ENCODE measurements at regions not wholly inside any gene's neighbourhood (a gene's known extent, or its start where the extent isn't known, plus 50 kb on each side); places are given as distances from the start of the nearest gene placed in this dataset.

DNA sequence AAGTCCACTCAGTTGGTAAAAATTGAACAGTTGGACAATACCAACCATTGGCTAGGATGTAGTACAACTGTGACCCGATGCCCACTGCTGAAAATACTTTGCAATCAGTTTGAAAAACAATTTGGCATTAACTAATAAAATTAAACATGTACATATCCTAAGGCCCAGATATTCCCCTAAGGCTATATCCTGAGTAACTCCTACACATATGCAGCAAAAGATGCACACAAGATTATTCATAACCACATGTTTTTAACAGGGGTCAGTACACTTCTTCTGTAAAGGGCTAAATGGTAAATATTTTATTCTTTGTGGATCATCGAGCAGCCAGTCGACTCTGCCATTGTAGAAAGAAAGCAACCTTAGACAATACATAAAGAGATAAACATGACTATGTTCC, 116.3 kb downstream of the MEX3B start:
- no peak overlapping the region for H3K4me3 ChIP-seq (ENCODE audit: severe bottlenecking)
- TF ChIP-seq, protein P1, sequence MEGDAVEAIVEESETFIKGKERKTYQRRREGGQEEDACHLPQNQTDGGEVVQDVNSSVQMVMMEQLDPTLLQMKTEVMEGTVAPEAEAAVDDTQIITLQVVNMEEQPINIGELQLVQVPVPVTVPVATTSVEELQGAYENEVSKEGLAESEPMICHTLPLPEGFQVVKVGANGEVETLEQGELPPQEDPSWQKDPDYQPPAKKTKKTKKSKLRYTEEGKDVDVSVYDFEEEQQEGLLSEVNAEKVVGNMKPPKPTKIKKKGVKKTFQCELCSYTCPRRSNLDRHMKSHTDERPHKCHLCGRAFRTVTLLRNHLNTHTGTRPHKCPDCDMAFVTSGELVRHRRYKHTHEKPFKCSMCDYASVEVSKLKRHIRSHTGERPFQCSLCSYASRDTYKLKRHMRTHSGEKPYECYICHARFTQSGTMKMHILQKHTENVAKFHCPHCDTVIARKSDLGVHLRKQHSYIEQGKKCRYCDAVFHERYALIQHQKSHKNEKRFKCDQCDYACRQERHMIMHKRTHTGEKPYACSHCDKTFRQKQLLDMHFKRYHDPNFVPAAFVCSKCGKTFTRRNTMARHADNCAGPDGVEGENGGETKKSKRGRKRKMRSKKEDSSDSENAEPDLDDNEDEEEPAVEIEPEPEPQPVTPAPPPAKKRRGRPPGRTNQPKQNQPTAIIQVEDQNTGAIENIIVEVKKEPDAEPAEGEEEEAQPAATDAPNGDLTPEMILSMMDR (IDR thresholded peaks at IDR 0.05; ENCODE audit: poor library complexity, severe bottlenecking) = no peak
- no peaks in the 10 kb centered on the region for H3K36me3 ChIP-seq (ENCODE audit: low read depth)
- H3K27me3 ChIP-seq (ENCODE audit: insufficient read depth, poor library complexity, severe bottlenecking) = no peaks in the 10 kb centered on the region
- no peaks in the 10 kb centered on the region for H3K4me1 ChIP-seq (ENCODE audit: insufficient read depth, poor library complexity, severe bottlenecking)
- DNase-seq (ENCODE audit: low spot score) (no peak), ATAC-seq (ENCODE audit: low read depth) (peak; percentile 58; the same call in 1 of the 3 replicates)
- H3K9me3 ChIP-seq (ENCODE audit: severe bottlenecking) = no peaks in the 10 kb centered on the region
- H3K27ac ChIP-seq (ENCODE audit: poor library complexity, severe bottlenecking) = no peak overlapping the region

DNA sequence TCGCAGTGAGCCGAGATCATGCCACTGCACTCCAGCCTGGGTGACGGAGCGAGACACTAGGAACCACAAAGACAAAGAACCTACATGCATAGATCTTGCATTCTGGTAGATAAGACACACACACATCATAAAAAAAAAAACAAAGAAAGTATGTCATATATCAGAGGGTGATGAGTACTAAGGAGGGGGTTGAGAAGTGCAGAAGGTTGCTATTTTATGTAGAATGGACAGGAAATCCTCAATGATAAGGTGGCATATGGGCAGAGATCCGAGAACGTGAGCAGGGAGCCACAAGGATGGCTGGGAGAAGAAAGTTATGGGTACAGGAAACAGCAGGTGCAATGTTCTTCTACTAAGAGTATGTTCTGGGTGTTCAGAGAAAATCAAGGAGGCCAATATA, 118.8 kb downstream of the MEX3B start:
- DNase-seq (ENCODE audit: low spot score) (no peak), ATAC-seq (ENCODE audit: low read depth) (no peak)
- Histone ChIP-seq H3K27me3 (ENCODE audit: insufficient read depth, poor library complexity, severe bottlenecking) (no peaks in the 10 kb centered on the region), H3K27ac (ENCODE audit: poor library complexity, severe bottlenecking) (no peak overlapping the region), H3K4me1 (ENCODE audit: insufficient read depth, poor library complexity, severe bottlenecking) (no peaks in the 10 kb centered on the region), H3K9me3 (ENCODE audit: severe bottlenecking) (no peaks in the 10 kb centered on the region), H3K4me3 (ENCODE audit: severe bottlenecking) (no peak overlapping the region), H3K36me3 (ENCODE audit: low read depth) (no peaks in the 10 kb centered on the region)
- TF ChIP-seq, protein P1 (IDR thresholded peaks at IDR 0.05; ENCODE audit: poor library complexity, severe bottlenecking) = no peak

DNA sequence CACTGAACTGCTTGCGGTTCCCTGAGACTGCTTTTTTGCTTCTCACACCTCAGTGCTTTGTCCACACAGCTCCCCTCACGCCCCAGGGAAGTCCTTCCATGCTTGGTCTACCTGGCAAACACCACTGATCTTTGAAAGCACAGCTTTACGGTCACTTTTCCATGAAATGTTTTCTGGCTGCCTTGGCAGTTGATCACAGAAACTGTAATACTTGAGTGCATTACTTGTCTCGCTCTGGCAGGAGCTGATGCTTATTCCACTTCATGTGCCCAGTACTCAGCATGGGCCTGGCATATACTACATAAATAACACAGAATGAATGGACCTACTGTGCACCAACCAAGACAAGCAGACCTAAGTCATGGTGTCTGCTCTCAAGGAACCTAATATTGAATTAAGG, 121.1 kb downstream of the MEX3B start:
- Histone ChIP-seq H3K27ac (ENCODE audit: poor library complexity, severe bottlenecking) (no peak overlapping the region), H3K4me1 (ENCODE audit: insufficient read depth, poor library complexity, severe bottlenecking) (no peaks in the 10 kb centered on the region), H3K36me3 (ENCODE audit: low read depth) (no peaks in the 10 kb centered on the region), H3K27me3 (ENCODE audit: insufficient read depth, poor library complexity, severe bottlenecking) (no peaks in the 10 kb centered on the region), H3K9me3 (ENCODE audit: severe bottlenecking) (no peaks in the 10 kb centered on the region), H3K4me3 (ENCODE audit: severe bottlenecking) (no peak overlapping the region)
- TF ChIP-seq, protein P1 (IDR thresholded peaks at IDR 0.05; ENCODE audit: poor library complexity, severe bottlenecking) = no peak
- ATAC-seq (ENCODE audit: low read depth) (no peak), DNase-seq (ENCODE audit: low spot score) (no peak)

DNA sequence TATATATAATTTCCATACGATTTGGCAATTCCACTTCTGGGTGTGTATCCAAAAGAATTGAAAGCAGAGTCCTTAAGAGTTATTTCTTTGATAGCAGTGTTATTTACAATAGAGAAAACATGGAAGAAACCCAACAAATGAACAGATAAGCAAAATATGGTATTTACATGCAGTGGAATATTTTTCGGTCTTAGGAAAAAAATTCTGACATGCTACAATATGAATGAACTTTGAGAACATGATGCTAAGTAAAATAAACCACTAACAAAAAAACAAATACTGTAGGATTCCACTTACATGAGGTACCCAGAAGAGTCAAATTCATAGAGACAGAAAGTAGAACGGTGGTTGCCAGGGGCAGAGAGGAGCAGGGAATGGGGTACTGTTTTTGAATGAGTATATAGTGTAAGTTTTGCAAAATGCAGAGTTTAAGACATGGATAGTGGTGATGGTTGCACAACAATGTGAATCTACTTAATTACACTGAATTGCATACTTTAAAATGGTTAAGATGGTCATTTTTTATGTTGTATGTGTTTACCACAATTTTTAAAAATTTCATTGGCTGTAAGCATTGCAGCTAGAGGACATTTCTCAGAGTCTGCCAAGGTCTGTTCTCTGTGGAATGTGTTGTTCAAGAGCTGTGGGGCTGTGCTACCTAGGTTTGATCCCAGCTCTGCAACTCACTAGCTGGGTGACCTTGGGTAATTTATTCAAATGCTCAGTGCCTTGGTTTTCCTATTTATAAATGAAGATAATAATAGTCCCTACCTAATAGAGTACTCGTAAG, 122.1 kb downstream of the MEX3B start:
- Histone ChIP-seq H3K4me3 (ENCODE audit: severe bottlenecking) (no peak overlapping the region), H3K9me3 (ENCODE audit: severe bottlenecking) (peaks cover 5% of the 10 kb centered on the region), H3K27ac (ENCODE audit: poor library complexity, severe bottlenecking) (no peak overlapping the region), H3K4me1 (ENCODE audit: insufficient read depth, poor library complexity, severe bottlenecking) (no peaks in the 10 kb centered on the region), H3K36me3 (ENCODE audit: low read depth) (no peaks in the 10 kb centered on the region), H3K27me3 (ENCODE audit: insufficient read depth, poor library complexity, severe bottlenecking) (no peaks in the 10 kb centered on the region)
- TF ChIP-seq, protein P1 (IDR thresholded peaks at IDR 0.05; ENCODE audit: poor library complexity, severe bottlenecking) = no peak
- DNase-seq (ENCODE audit: low spot score) = no peak
- no peak for ATAC-seq (ENCODE audit: low read depth)

DNA sequence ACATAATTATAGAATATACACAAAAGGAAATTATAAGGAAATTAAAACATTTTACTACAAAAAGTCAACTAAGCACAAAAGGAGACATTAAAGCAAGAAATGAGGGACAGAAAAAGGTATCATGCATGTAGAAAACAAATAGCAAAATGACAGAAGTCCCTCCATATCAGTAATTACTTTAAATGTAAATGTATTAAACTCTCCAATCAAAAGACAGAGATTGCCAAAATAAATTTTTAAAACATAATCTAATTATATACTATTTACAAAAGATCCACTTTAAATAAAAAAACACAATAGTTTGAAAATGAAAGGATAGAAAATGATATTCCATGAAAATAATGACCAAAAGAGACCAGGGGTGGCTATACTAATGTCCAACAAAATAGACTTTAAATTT, 123.7 kb downstream of the MEX3B start:
- DNase-seq (ENCODE audit: low spot score) (no peak), ATAC-seq (ENCODE audit: low read depth) (no peak)
- no peak overlapping the region for H3K27ac ChIP-seq (ENCODE audit: poor library complexity, severe bottlenecking)
- no peaks in the 10 kb centered on the region for H3K36me3 ChIP-seq (ENCODE audit: low read depth)
- peaks cover 6% of the 10 kb centered on the region for H3K9me3 ChIP-seq (ENCODE audit: severe bottlenecking)
- TF ChIP-seq, protein P1 (IDR thresholded peaks at IDR 0.05; ENCODE audit: poor library complexity, severe bottlenecking) = no peak
- no peaks in the 10 kb centered on the region for H3K4me1 ChIP-seq (ENCODE audit: insufficient read depth, poor library complexity, severe bottlenecking)
- H3K4me3 ChIP-seq (ENCODE audit: severe bottlenecking) = no peak overlapping the region
- H3K27me3 ChIP-seq (ENCODE audit: insufficient read depth, poor library complexity, severe bottlenecking) = no peaks in the 10 kb centered on the region

All from RWPE2 (cell line).